HT-29 (cell line): ENCODE measurements at regions not wholly inside any gene's neighbourhood (a gene's known extent, or its start where the extent isn't known, plus 50 kb on each side); places are given as distances from the start of the nearest gene placed in this dataset.
A peak's percentile ranks its signal among the peaks of the same experiment; 100 is the strongest.

Experiments
- DNase-seq: peaks from one replicate; pipeline ENCODE4 v3.0.0-alpha.2; 2015; ENCODE audit warnings: low spot score

DNA sequence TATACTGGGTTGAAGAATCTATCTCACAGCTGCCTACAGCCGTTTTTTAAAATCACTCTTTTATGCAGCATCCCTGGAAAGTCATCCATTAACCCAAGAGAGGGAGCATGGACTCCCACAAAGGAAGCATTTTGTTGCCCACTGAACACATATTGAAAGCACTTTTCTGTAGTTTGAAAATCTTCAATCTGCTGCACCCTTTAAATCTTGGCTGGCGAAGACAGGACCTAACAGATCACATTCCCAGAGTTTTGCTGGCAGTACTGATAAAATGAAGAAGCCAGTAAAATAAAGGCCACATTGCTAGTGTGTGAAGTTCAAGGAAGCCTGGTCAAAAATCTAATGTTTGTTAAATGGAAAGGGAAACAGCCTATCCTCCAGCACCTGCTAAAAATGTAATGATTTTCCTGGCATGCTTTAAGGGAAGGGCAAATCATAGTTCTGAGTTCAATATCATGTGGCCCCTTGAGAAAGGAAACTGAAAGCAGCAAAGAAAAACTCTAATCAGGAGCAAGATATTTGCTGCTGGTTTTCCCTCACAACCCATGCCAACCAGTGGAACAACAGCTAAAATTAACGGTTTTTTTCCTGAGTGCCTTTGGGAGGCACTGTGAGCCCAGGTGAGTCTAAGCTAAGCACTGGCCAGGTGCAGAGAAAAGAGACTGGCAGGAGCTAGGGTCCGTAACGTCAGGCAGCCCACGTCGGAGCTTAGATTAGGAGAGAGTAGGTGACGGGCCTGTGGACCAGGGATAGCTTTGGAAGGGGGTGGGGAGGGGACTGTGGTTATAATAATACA is 97.9 kb upstream of the PALS2 start:
- DNase-seq = no peak

DNA sequence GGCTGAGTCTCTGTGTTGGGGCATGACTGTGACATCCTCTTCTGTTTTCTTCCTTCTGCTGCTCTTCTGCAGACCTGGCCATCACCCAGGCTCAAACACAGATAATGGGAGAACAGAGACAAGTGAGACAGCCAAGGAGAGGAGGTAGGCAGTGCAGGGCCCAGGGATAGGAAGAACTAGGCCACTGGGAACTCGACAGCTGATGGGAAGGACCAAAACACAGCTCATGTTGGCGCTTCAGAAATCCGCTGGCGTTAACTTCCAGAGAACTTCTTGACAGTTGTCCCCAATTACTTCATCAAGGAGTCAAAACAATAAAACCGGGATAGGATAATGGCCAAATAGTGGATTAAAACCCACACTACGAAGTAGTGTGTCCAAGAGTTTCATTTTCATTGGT is 97.0 kb upstream of the PALS2 start:
- DNase-seq = no peak

DNA sequence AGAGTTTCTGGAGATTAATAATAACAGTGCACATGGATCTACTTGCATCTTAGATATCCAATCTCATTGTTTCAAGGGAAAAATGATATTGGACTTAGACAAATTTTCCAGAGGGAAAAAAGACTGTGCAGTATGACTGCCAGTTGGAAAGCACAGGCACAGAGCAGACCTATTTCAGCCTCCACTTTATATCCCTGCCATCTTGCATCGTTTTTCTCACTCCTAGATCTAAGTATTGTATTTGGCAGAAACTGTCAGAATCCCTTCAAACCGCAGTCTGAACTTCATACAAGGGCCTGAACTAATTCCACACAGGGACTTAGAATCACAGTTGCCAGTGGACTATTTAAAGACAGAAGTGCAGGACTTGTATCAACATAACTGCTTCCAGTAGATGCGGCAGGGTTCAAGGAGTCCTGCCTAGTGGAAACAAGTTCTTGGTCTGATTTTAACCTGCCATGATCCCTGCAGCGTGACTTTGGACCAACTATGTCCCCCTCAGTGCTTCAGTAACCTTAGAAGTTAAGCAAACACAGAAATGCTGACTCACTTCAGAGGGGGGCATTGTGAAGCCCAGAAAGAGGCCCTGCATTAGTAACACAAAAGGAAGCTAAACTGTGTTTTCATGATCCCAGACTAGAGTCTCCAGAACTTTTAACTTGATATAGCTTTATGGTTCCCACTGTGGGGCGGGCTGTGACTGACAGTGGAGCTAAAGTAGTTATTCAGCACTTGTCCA is 95.7 kb upstream of the PALS2 start:
- peak; percentile 10 for DNase-seq

DNA sequence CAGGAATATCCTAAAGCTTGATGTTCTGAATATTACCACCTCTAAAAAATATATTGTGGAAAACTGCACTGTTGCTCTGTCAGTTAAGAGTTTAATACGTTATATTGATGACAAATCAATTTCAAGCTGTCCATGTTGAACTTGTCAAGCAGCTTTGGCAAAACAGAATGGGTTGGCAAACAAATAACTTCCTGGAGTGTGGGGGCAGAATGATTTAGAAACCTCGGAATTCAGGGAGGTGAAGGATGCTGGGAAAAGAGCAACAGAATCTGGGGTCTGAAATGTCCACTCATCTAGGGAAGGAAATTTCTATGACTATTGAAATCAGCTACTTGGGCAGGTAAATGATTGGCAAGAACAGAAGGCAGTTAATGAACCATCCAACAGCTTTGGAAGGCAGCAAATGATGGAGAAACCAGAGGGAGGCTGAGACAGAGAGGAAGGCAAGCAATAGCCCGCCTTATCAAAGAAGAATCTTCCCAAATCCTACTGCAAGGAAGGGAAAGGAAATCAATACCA is 95.1 kb upstream of the PALS2 start:
- no peak for DNase-seq

DNA sequence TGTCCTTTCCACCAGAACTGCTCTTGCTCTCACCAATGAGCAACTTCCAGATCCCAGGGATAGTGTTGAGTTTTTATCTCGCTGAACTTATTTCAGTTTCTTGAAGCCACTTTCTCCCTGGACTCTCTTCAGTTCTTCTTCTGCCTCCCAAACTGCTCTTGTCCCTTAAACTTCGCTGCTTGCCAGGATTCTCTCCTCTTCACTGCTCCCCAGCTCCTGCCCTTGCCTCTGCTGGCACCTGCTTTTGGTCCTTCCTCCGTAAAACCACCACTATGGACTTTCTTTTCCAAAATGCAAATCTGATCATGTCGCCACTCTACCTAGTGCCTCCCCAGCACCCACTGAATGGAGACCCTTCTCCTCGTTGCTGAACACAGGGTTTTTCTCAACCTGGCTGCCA is 92.8 kb upstream of the PALS2 start:
- no peak for DNase-seq

DNA sequence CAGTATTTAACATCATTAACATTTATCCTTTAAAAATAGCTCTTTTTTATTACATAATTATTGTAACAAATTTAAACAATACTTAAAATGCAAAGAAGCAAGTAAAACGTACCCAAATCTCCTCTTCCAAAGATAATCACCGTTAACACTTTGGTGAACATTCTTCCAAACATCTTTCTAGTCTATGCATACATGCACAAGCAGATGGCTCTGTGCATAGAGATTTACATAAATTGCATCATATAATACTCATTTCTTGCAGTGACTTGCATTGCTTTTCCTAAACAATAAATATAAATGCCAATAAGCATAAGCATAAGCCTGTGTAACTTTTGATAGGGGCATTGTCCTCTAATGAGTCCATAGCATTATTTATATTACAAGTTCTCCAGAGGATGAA is 89.4 kb upstream of the PALS2 start:
- DNase-seq = no peak

DNA sequence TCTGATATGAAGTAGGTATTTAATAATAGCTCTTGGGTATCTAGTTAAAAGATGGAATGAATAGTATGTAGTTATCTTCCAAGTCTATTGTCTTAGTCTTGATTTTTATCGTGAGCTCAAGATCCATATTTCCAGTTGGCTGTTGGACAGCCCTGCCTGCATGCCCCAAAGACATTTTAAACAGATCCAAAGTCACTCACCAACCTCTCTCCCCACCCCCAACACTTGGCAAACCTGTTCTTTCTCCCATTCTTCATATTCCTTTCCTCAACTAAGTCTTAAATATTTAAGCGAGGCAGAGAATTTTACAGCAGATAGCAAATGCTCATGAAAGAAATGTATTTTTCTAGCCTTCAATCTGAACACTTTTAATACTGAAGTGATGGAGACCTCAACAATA is 80.7 kb upstream of the PALS2 start:
- no peak for DNase-seq

DNA sequence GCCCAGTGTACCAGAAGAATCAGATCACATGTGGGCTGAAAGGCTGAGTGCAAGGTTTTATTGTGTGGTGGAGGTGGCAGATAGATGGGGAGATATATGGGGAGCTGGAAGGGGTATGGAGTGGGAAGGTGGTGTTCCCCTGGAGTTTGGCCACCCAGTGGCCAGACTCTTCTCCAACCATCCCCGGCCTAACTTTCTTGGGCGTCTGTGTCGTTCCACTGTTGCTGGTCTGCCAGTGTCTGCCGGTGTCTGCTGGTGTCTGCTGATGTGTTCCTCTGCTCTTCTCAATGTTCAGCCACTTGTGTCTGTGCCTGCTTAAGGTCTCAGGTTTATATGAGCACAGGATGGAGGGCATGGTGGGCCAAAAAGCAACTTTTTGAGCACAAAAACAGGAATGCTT is 78.4 kb upstream of the PALS2 start:
- no peak for DNase-seq

DNA sequence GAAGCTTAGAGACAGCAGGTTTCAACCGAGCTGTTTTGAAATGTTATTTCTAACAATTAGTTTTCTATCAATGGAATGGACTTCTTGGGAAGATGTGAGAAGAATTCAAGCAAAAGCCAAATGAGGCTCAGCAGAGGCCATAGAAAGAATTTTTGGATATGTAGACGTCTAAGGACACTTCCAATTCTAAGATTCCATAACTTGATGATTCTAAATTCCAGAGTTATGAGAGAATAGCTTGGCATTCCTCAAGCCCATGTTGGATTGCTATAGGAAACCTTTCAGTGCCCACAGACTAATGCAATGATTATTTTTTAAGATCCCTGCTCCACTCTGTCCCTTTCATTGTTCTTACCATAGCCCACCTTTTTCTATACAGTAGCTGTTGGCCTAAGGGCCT is 77.2 kb upstream of the PALS2 start:
- DNase-seq = no peak

DNA sequence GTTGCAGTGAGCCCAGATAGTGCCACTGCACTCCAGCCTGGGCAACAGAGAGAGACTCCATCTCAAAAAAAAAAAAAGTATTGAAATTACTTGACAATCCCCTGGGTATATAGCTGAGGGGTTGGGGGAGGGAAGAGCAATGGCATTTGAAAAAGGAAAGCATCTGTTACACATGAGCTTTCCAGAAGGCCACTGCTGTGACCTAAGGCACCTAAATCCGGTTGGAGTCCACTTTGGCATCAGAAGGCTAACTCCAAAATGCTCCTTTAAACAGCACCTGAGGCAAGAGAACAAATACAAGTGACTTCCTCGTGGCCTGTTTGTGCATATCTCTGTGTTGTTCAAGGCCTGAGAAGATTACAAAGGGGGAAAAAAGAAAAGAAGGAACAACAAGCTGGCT is 74.8 kb upstream of the PALS2 start:
- no peak for DNase-seq

DNA sequence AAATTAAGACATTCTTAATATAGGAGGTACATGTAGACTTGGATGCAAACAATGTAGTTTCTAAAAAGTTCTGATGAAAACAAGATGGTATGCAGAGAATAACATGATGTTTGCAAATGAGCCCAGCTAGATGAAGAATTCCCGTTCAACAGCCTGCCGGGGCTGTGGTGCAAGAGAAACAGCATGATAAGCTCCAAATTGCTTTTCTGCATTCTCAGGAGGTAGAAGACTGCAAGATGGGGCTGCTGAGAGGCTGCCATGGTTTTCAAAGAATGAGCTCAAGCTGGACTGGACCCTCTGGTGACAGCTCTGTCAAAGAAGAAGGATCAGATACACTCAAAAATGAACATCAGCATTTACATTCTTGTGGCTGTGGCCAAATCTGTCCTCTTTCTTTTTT is 73.4 kb upstream of the PALS2 start:
- DNase-seq = no peak

DNA sequence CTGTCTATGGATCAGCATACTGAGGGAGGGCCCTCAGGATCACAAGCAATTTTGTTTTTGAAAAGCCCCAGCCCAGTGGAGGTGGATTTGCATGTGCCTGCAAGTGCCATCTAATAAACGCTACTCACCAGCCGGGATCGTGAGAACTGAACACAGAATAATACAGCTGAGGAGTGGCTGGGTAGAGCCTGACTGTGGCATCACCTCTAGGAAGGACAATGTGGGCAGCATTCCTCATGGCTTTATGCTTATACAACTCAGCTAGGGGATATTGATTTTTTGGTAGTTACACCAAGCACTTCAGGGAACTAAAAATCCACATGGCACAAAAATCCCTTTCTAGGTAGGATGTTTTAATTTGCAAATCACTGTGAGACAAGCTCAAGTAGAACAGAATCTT is 72.7 kb upstream of the PALS2 start:
- no peak for DNase-seq

DNA sequence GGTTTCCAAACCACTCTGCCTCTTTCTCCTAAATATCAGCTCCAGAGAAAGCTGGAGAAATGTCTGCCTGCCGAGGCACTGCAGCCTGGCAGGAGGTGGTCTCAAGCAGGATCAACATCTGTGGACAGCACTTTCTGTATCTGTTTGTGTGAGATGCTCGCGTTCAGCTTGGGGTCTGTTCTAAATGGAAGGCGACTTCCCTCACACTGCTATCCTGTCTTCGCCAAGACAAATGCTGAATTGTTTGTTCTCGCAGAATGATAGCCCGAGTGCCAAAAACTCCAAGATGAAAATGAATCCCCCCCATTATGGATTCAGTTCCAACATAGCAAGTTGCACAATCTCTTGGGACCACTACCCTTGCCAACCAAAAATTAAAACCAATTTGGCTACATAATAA is 72.2 kb upstream of the PALS2 start:
- DNase-seq = no peak

DNA sequence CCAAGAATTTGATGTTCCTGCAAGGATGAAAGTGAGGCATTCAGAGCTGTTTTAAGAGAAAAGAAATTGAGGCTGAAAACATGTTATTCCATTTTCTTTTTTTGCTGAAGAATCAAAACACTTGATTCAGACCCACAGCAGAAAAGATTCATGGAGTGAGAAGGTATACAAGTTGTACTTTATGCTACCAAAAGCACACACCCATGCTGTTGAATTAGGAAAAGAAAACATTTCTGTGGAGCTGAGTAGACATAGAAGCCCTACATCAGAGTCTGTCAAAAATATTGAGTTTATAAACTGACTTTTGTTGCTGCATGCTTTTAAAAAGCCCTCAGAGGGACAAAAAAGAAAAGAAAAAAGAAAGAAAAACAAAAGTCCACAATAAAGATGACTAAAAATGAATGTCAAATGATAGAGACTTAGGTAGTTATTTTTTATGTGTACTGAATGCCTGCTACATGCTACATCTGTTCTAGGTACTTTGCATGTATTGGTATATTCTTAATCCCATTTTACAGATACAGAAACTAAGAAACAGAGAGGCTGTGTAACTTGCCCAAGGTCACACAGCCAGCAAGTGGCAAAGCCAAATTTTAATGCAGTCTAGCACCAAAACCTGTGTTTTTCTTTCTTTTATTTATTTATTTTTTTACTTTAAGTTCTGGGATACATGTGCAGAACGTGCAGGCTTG is 71.7 kb upstream of the PALS2 start:
- no peak for DNase-seq

DNA sequence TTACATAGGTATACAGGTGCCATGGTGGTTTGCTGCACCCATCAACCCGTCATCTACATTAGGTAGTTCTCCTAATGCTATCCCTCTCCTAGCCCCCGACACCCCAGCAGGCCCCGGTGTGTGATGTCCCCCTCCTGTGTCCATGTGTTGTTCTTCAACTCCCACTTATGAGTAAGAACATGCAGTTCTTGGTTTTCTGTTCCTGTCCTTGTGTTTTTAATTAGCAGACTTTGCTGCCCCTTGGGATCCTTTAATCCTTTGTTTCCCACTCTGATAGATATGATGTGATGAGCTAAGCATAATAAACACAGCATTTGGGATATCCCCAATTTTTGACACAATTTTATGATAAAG is 71.1 kb upstream of the PALS2 start:
- DNase-seq = no peak

DNA sequence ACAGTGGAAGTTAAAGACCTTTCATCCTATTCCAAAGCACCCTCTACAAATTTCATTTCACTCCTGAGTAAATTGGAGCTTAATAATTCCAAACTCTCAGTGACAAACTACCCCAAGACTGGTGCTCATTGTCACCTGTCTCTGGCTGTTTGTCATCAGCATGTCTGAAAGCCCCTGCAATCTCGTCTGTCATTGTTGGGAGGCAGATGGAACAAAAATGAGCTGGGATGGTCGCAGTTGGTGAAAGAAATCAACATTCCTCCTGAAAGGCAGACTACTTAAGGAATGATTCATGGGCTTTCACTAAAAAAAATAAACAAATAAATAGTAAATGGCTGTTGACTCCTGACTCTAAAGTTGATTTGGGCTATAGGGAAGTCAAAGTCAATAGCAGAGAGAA is 69.7 kb upstream of the PALS2 start:
- no peak for DNase-seq

DNA sequence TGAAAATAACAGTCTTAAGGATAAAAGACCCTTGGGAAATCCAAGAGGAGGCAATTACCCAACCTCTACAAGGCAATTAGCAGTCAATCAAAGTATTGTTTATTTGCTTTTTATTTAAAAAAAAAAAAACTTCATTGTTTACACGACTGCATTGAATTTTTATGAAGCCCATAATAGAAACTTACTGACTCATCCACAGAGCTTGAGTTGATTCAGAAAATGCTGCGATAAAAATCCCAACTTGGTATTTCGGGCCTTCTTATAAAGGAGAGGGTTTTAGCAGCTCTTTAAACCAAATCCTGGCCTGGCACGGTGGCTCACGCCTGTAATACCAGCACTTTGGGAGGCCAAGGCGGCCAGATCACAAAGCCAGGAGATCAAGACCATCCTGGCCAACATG is 69.2 kb upstream of the PALS2 start:
- no peak for DNase-seq

DNA sequence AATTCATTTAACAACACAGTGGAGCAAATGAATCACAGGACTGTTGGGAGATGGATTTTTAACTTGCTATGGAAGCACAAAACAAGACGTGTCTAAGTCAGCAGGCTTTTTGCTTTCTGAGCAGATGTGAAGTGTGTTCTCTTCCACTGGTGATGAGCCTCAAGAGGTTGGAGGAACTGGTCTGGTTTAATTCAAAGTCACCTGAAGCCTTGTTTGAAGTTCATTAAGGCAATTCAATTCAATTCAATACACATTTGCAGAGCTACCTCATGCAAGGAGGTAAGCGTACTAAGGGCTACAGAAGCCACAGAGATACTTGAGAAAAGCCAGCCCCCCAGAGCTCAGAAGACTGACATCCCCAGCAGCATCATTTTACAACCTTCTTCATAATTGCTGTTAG is 68.4 kb upstream of the PALS2 start:
- no peak for DNase-seq

DNA sequence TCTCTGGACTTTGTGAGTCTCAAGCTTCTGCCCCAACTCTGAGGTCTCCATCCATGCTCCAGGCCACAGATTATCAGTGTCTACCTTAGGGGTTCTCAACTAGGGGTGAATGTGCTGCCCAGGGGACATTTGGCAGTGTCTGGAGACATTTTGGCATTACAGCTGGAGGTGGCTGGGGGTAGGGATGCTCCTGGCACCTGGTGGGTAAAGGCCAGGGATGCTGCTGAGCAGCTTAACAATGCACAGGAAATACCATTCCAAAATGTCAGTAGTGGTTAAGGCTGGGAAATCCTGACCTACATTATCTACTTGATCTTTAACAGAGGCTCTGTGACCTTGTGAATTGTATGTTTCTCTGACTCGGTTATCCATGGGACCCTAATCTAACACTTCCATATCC is 67.3 kb upstream of the PALS2 start:
- no peak for DNase-seq

DNA sequence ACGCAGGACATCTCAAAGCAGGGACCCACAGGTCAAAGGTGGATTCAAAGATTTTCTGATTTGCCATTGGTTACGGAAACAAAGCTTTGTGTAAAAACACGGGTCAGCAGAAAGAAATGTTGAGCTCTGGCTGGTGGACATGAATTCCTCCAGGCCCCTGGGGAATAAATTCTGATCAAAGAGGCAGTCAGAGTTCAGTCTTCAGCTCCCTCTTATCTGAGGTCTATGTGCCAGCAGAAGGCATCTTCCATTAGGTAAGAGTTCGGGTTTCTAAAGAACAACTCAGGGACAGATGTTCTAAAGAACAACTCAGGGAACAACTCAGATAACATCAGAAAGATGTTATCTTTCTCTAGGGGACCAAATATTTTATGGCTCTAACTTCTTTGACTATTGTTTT is 64.9 kb upstream of the PALS2 start:
- no peak for DNase-seq

DNA sequence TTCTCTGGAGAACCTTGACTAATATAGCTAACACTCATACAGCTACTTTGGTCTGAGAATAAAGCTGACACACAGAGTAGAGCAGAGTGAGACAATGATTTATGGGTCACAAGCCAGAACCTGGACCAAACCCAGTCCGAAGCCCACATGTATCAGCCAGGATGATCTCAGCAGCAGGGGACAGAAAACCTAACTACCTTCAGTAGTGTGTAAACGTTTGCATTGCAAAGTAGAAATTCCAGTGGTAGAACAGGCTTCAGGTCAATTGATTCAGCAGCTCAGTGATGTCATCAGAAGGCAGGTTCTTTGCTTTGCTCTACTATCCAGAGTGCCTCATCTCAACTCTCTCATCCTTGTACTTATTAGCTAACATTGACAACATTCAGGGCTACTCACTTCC is 62.5 kb upstream of the PALS2 start:
- DNase-seq = no peak

DNA sequence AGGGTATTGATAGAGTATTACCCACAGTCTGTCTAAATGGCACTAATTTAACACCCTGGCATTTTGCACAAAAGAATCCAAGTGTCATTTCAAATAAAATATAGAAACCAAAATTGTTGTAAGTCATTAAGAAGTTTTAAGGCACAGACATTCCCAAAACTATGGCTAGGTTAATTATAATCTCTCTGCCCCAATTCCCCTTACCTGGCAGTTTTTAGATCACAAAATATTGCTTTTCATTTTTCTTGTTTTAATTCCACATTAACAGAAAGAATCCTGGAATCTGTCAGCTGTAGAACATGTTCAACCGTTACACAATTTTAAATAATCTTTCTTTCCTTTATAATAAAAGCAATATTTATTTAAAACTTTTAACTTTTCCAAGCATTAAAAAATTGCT is 56.1 kb upstream of the PALS2 start:
- DNase-seq = no peak
